ENCODE measurements at regions not wholly inside any gene's neighbourhood (a gene's known extent, or its start where the extent isn't known, plus 50 kb on each side); places are given as distances from the start of the nearest gene placed in this dataset.

DNA sequence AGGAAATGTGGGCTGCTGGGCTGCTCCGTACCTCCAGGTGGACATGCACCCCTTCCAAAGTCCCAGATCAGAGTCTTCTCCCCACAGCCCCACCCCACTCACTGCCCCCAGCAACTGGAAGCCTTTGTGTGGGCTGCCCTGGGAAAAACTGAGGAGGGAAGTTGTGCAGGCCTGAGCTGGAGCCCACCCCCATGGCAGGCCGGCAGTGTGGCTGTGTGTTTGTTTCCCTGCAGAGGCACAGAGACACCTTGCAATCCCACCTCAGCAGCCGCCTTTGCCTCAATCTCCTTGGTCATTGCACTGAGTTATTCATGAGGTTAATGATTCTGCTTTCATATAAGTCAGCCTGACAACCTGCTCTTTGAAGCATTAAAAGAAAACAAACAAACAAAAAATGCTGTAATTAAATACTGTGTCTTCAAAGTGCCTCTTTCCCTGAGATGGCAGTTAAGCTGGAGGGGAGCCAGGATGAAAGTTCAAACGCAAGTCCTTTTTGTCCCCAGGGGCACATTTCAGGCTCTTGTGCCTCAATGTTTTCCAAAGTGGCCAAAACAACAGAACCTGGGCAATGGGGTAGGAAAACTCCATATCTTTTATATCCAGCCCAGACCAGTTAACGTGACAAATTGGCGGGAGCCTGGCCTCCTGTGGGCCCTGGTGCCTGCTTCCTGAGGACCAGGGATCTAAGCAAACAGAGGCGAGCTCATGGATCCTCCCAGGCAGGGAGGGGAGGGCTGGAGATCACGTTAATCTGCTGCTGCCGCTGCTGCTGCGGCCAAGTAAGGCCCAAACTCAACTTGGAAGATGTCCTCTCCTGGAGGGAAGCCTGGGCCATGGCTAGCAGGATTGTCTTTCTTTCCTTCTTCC is 51.9 kb upstream of the TSPAN11 start:
- DNase-seq = no peak

DNA sequence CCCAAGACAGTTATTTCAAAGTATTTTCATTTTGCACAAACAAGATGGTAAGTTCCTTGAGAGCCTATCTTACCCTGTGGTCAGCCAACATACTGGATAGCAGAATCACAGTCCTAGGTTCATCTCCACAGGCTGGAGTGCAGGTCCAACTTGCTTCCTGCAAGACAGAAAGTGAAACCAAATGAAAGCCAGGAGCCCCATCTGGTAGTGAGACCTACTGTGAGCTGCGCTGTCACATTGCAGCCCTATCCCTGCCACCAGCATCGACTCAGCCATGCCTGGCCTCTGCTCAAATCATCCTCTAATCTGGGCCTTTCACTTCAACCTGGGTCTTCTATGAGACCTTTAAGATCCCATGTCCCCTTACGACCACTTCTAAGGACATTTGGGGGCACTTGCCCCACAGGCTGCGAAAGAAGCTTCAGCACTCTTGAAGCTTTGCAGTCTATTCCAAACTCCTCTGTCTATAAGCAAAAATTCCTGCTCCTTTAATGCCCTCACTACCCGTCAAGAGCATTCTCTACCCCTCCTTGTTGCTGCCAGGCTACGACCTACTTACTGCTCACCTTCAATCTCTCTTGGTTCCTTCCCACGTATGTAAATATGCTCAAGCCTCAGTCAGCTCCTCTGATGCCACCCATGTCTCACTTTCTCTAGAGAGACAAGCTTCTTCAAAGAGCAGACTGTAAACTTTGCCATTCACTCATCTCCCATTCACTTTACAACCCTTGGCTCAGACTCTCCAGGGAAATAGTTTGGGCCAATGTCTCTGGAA is 55.9 kb upstream of the TSPAN11 start:
- DNase-seq = no peak

DNA sequence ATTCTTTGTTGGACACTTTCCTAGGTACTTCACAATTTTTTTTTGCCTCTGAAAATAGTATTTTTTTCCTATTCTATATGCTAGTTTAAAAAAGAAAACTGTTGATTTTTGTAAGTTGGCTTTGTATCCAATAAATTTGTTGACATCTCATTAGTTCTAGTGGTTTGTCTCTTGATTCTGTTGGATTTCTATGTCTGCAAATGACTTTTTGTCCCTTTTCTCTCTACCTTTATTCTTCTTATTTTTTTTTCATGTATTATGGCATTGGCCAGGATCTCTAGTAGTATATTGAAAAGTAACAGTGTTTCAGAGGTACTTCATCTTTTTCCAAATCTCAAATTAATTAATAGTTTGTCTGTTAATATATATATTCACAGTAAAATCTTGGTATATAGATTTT is 59.1 kb upstream of the TSPAN11 start:
- no peak for DNase-seq

GRCh38 chr12:30866256-30866655 is 60.3 kb upstream of the TSPAN11 start:
- DNase-seq = no peak

- DNase-seq = no peak
Observed at GRCh38 chr12:30863839-30864238, 62.7 kb upstream of the TSPAN11 start.

DNA sequence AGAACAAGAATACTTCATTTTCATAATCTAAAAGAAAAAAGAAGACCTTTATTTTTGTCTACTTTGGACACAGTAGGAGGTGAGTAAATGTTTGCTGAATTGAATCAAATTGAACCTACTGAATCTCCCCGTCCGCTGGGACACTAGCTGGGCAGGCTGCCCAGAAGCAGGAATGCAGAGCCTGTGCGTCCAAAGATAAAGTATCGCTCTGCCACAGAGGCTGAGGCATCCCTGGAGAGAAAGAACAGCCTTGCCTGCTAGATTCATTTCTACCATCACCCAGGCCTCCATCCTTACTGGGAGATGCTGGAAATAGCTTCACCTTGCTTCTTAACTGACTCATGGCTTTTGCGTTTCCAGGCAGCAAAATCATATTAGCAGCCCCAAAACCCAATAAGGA is 64.1 kb upstream of the TSPAN11 start:
- no peak for DNase-seq

DNA sequence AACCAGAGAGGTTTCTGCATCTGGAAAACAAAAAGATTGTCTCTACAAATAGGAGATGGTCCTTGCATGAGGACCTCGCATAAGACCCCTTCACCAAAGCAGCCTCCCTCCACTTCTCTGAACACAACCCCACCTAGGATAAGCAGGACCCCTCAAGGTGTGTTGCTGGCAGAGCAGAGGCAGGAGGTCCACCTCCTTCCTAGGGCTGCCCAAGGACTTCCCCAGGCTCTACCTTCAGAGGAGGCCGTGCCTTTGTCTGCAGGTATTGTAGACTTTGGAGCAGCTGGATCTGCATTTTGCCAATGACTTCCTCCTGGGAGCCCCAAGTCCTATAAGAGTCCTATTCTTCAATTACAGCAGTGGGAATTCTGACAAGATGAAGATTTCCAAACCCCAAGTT is 67.3 kb upstream of the TSPAN11 start:
- DNase-seq = no peak

DNA sequence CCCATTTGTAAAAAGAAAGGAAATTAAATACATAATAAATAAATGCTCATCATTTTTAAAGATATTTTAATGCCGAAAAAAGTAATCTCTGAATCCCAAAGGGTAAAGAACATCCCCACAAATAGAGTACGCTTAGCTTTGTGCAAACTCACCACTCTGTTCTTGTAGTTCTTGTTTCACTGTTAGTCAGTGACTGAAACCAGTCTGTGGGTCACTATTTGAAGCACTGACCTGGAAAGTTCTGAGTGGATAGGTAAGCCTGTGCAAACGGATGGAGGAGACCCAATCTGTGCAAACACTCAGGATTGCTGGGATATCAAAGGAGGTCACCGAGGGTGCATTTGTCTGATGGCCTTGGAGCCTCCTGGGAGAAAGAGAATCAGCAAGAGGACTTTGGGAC is 68.1 kb upstream of the TSPAN11 start:
- DNase-seq = no peak

DNA sequence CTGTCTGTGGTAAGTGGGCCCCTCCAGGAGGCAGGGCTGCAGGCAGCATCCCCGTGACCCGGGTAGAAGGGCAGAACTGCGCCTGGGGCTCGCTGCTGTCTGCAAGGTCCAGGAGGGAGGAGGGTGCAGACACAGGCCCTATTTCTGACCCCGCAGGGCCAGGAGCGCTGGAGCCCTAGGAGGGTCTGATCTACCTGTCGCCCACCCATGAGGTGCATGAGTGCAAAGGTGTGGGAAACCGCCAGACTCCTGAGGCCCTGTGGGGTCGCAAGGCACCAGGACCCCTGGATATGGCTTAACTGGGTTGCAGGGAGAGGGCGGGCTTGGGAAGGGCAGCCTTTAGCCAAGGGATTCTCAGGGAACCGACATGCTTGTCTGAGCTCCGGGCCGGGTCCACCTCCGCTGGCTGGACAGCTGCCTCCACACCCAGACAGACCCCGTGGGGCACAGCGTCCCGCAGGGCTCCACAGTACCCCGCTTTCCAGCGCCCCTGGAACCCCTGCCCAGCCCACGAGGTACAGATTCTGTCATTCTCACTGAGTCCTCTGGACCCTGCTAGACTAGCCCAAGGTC is 72.9 kb upstream of the TSPAN11 start:
- no peak for DNase-seq

DNA sequence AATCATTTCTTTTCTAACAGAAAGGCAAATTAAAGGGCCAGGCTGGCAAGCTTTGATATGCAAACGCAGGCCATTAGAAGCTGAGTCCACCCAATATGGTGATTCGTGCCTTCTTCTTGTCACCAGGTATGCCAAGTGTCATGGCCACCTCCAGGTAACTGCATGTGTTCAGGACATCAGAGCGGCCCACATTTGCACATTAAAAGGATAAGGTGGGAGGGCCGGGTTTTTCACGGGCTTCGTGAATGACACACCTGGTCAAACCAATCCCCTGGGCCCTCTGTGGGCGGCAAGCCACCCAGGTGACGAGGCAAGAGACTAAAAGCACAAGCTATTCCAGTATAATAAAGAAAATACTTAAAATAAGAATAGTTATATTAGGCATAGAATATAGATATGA is 75.9 kb upstream of the TSPAN11 start:
- no peak for DNase-seq

DNA sequence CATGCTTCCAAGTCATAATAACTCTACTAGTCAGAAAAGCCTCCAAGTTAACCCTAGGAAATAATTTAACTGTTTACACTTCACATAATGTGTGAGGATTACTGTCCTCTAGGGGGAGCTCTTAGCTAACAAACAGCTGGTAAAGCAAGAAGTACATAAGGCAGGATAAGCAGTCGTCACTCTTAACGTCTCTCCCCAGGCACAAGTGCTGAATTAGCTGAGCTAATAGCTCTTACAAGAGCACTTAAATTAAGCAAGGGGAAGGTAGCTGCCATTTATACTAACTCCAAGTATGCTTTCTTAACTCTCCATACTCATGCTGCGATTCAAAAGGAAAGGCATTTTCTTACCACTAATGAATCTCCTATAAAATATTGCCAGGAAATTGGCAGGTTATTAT is 79.3 kb upstream of the TSPAN11 start:
- DNase-seq = peak in 2 of 5 donors; percentile 13 to 72

GRCh38 chr12:30846776-30847175 is 79.8 kb upstream of the TSPAN11 start:
- no peak for DNase-seq

DNA sequence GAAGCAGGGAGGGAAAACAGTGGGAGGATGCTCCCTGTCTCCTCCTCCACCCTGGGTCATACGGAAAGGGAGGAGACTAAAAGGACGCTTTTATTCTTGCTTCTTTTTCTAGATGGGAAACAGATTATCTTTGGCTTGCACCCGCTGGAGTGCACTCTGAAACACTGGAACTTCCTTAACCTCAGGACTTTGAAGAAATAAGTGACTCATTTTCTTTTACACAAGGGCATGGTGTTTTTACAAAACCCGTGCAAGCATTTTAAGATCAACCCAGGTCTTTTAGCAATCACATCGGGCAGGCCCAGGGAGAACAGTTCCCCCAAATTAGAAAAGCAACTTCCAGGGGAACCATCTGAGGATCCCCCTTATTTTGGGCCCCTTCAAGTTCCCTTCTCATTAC is 80.9 kb upstream of the TSPAN11 start:
- no peak for DNase-seq

DNA sequence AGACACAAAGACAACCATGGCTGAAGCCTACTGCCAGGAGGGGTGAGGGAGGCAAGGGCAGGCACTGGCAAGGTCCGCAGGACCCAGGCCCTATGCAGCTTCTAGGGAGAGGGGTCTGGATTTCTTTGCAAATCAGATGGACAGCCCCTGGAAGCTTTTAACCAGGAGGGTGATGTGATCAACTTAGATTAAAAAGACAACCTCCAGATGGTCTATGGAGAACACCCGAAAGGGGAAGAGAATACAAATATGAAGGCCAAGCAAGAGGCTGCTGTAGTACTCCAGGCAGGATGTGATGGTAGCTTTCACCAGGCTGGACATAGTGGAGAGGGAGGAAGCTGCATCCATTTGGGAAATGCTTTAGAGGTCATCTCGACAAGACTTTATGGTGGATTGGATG is 83.3 kb upstream of the TSPAN11 start:
- DNase-seq = no peak

DNA sequence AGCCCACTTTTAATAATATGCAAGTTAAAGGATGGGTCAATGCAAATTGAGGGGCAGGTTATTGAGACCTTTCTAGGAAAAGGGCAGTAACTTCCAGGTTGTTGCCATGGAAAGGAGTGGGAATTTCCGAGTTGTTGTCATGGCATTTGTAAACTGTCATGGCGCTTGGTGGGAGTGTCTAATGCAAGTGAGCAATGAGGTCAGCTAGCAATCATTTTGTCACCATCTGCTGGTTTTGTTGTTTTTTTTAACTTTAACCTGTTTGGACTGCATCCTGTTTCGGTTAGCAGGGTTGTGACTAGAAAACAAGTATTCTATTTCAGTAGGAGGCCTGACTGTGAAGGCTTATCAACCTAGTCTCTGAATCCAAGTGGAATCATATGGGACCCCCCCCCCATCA is 85.8 kb upstream of the TSPAN11 start:
- DNase-seq = no peak

GRCh38 chr12:30839643-30840220 is 85.0 kb upstream of the CAPRIN2 start:
- DNase-seq = no peak

- no peak for DNase-seq
Observed at GRCh38 chr12:30837595-30837994, 82.8 kb upstream of the CAPRIN2 start.

DNA sequence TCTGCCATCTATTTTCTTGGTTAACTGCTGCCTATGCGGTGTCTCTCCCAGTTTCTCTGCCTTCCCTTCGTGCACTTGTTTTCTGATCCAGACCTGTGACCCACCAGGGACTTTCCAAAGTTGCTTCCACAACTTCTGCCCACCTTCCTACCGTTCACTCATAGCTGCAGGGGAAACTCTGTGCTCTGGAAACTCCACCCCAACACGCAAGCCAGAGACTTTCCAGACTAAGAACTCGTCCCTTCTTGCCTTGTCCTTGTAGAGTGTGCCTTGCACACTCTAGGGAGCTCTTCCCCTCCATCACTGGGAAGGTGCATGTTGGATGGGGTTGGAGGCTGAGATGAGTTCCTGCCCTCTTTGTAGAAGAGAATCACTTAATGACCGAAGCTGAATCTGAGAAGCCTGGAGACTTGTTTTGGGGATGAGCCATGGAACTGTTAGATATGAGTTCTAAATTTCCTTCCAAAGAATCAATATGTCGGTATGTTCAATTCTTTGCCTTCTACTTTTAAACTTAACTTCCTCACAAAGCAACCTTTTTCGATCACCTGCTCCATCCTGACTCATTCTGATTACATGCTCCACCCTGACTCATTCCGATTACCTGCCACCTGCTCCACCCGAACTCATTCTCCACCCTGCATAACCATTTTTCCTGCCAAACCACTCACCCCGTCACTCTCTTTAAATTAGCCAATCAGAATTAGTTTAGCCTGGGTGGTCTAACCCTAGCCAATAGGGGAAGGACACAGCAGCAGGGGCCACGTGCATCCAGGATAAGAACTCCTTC is 82.1 kb upstream of the CAPRIN2 start:
- no peak for DNase-seq

DNA sequence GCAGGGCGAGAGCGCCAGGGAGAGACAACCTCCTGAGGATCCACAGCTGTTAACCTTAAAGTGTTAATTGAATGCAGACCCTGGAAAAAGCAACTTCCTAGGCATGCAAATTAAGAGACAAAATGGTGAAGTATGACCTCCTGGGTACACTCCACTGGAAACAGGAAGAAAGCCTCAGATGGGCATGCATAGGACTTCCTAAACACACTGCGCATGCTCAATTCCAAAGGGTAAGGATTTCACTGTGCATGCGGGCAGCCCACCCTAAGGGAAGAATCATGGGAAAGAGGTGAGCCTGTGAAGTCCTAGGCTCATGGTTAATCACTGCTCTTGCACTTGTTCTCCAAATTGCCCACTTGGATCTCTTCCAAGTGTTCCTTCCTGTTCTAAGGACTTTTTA is 80.5 kb upstream of the CAPRIN2 start:
- no peak for DNase-seq

DNA sequence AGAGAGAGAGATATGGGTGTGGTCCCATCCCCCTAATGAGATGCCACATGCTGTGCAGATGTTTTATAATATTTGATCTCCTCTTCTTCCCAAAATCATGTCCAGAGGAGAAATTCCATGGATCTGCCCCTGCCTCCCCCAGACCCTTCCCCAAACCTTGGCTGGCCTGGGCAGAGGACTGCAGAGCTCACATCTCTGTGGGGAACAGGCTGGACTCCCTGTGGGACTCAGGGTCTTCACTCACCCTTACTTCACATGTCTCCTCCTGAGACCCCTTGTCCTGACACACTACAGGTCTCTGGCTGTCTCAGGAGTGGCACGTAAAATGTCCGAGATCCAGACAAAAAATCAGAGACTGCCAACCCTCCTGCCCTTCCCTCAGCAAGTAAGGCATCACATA is 76.0 kb upstream of the CAPRIN2 start:
- DNase-seq = no peak

- DNase-seq = no peak
Observed at GRCh38 chr12:30829876-30830275, 75.1 kb upstream of the CAPRIN2 start.

DNA sequence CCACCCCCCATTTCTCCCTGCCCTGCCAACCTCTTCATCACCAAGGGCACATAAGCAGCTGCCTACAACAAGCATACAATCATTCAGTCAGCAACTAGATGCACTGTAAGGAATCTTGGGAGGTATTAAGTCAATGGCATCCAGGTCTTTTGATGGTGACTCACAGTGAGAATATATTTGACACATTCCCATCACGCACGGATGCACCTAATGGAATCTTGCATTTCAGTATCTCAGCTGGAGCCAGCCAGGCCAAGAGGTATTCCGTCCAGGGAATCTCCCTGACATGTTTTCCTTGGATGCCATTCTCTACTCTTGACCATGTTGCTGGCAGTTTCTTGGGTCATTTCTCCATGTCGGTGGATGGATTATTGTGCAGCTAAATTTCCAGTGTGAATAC is 73.9 kb upstream of the CAPRIN2 start:
- DNase-seq = no peak
